ENCODE measurements at regions not wholly inside any gene's neighbourhood (a gene's known extent, or its start where the extent isn't known, plus 50 kb on each side); places are given as distances from the start of the nearest gene placed in this dataset.
A peak's percentile ranks its signal among the peaks of the same experiment; 100 is the strongest.

- WGBS (ENCODE audit: low lambda C conversion rate) = 100% methylated on average over 1 of the region's 1 CpG
- Histone ChIP-seq H3K36me3 (replicated peaks in 1 of 2; ENCODE audit: control insufficient read depth in 1 of 2, insufficient read depth in 2 of 2, low read length in 1 of 2) (no peaks in the 10 kb centered on the region), H3K9me3 (no peaks in the 10 kb centered on the region), H3K79me2 (ENCODE audit: insufficient read depth) (no peaks in the 10 kb centered on the region), H3K4me3 (ENCODE audit: low read depth in 2 of 2, low read length in 1 of 2) (no peak overlapping the region), H3K9me2 (no peaks in the 10 kb centered on the region), H3K27ac (ENCODE audit: low read depth in 2 of 2, low read length in 1 of 2) (no peak overlapping the region), H3K9ac (no peak overlapping the region), H3F3A (replicated peaks; ENCODE audit: insufficient read depth) (no peaks in the 10 kb centered on the region), H2AFZ (ENCODE audit: low read depth) (no peak overlapping the region), H3K27me3 (ENCODE audit: insufficient read depth) (no peaks in the 10 kb centered on the region), H4K20me1 (ENCODE audit: insufficient read depth) (no peaks in the 10 kb centered on the region), H3K4me1 (ENCODE audit: control insufficient read depth in 1 of 2, insufficient read depth in 2 of 2, low read depth in 1 of 2, low read length in 1 of 2) (peaks cover 0 to 3% of the 10 kb centered on the region in 2 experiments; a peak in 1 of 4 replicates), H3K4me2 (no peak overlapping the region)
- no peak for TF ChIP-seq CTCF (IDR thresholded peaks at IDR 0.05)
- no peak for TF ChIP-seq SIN3A (IDR thresholded peaks at IDR 0.05; ENCODE audit: borderline replicate concordance, low read depth, low read length)
- TF ChIP-seq MEF2A (IDR thresholded peaks at IDR 0.05; ENCODE audit: borderline replicate concordance, low read depth) = no peak
- TF ChIP-seq ELF1 (IDR thresholded peaks at IDR 0.05) = no peak
- TF ChIP-seq TAF1 (IDR thresholded peaks at IDR 0.05; ENCODE audit: borderline replicate concordance, low read depth, low read length) = no peak
- TF ChIP-seq PBX3 (IDR thresholded peaks at IDR 0.05) = no peak
- no peak for TF ChIP-seq TEAD4 (IDR thresholded peaks at IDR 0.05; ENCODE audit: borderline replicate concordance, insufficient read depth)
- no peak for TF ChIP-seq GATA2 (CRISPR knock-in tag; IDR thresholded peaks at IDR 0.05)
- no peak for TF ChIP-seq ZBTB33 (IDR thresholded peaks at IDR 0.05; ENCODE audit: borderline replicate concordance, low read depth)
- TF ChIP-seq FOXM1 (IDR thresholded peaks at IDR 0.05; ENCODE audit: low read depth) = no peak
- CTCF ChIA-PET = no interaction called here
- DNase-seq = no peak
- POLR2A ChIA-PET = no interaction called here
Observed at GRCh38 chr6:112470950-112471349, 123.8 kb downstream of the RFPL4B start.

GRCh38 chr6:112475083-112475482, 128.0 kb downstream of the RFPL4B start:
- peak overlapping the region in 1 of 2 experiments; percentile 87; a peak in 2 of 4 replicates for H3K27ac ChIP-seq (ENCODE audit: low read depth in 2 of 2, low read length in 1 of 2)
- ChIA-PET CTCF (no interaction called here), POLR2A (no interaction called here)
- no peak overlapping the region for H2AFZ ChIP-seq (ENCODE audit: low read depth)
- H3K4me2 ChIP-seq = 0 out of 2 replicates have a peak overlapping the region, but pooled peaks have one; percentile 5
- H3K9ac ChIP-seq = peak overlapping the region; percentile 57; the same call in 1 of the 2 replicates
- no peaks in the 10 kb centered on the region; a peak in 1 of 4 replicates for H3K4me1 ChIP-seq (ENCODE audit: control insufficient read depth in 1 of 2, insufficient read depth in 2 of 2, low read depth in 1 of 2, low read length in 1 of 2)
- H3K9me2 ChIP-seq = no peaks in the 10 kb centered on the region
- no peaks in the 10 kb centered on the region for H3K79me2 ChIP-seq (ENCODE audit: insufficient read depth)
- H3K36me3 ChIP-seq (replicated peaks in 1 of 2; ENCODE audit: control insufficient read depth in 1 of 2, insufficient read depth in 2 of 2, low read length in 1 of 2) = no peaks in the 10 kb centered on the region
- DNase-seq = no peak
- no peaks in the 10 kb centered on the region for H3K27me3 ChIP-seq (ENCODE audit: insufficient read depth)
- H3K9me3 ChIP-seq = no peaks in the 10 kb centered on the region
- no peak overlapping the region for H3K4me3 ChIP-seq (ENCODE audit: low read depth in 2 of 2, low read length in 1 of 2)
- H4K20me1 ChIP-seq (ENCODE audit: insufficient read depth) = no peaks in the 10 kb centered on the region
- peaks cover 7% of the 10 kb centered on the region for H3F3A ChIP-seq (replicated peaks; ENCODE audit: insufficient read depth)
- TF ChIP-seq ZBTB33 (IDR thresholded peaks at IDR 0.05; ENCODE audit: borderline replicate concordance, low read depth) (no peak), PBX3 (IDR thresholded peaks at IDR 0.05) (no peak), POLR2AphosphoS5 (IDR thresholded peaks at IDR 0.05; ENCODE audit: low read depth, low read length) (no peak), RAD21 (IDR thresholded peaks at IDR 0.05; ENCODE audit: low read length) (no peak), CHD2 (IDR thresholded peaks at IDR 0.05; ENCODE audit: low read length, partially characterized antibody) (no peak), SMC3 (IDR thresholded peaks at IDR 0.05; ENCODE audit: low read depth, low read length) (no peak), RFX5 (IDR thresholded peaks at IDR 0.05; ENCODE audit: low read length) (no peak), FOSL2 (IDR thresholded peaks at IDR 0.05; ENCODE audit: borderline replicate concordance, low read depth) (no peak), MAX (IDR thresholded peaks at IDR 0.05; ENCODE audit: low read depth) (no peak), SIN3A (IDR thresholded peaks at IDR 0.05; ENCODE audit: borderline replicate concordance, low read depth, low read length) (no peak), NRF1 (IDR thresholded peaks at IDR 0.05; ENCODE audit: low read depth, low read length) (no peak), IRF3 (IDR thresholded peaks at IDR 0.05; ENCODE audit: low read depth, low read length) (no peak)

Measured in SK-N-SH (cell line).